ENCODE measurements at regions not wholly inside any gene's neighbourhood (a gene's known extent, or its start where the extent isn't known, plus 50 kb on each side); places are given as distances from the start of the nearest gene placed in this dataset.
"Not testable (repeated sequence)": the region's sequence is repeated elsewhere in the genome, so short reads cannot be mapped to it uniquely, and the experiment has no call there.

DNA sequence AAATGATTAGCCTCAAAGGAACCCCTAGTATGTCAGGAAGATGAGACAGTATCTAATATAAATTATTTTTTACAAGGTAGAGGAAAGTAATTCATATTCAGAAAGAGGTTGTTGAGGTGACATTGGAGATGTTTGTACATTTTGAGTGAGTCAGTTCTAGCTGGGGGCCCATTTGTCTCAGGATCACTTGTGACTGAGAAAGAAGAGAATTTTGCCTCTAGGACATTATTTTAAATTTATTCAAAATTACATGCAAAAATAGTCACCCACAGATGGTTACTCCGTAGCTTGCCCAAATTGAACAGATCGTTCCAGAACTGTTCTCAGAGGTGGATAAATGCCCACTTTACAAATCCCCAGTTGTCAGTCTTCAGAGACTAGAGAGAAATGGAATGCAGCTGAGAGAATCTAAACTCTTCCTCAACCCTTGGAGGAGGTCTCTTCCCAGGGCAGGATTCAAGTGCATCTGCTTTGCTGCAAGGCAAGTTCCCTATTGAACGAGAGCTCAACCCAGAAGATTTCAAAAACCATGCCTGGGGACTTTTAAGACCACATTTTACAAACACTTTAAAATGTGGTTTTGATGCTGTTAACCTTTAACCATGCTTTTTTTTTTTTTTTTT lies 987.8 kb upstream of the ADAMTS5 start:
- H3K9me2 ChIP-seq (replicated peaks; ENCODE audit: control insufficient read depth, low read length) = no peaks in the 10 kb centered on the region
- no peak overlapping the region for H3K27ac ChIP-seq (ENCODE audit: low read depth, low read length)
- no peaks in the 10 kb centered on the region for H4K20me1 ChIP-seq (ENCODE audit: control insufficient read depth, insufficient read depth, low read depth, low read length)
- no peak overlapping the region for H3K4me3 ChIP-seq (ENCODE audit: low read length)
- H3K27me3 ChIP-seq (ENCODE audit: control insufficient read depth, low read length) = no peaks in the 10 kb centered on the region
- H3K4me2 ChIP-seq (ENCODE audit: low read length) = no peak overlapping the region
- no peaks in the 10 kb centered on the region for H3F3A ChIP-seq (ENCODE audit: control insufficient read depth, insufficient read depth)
- H3K36me3 ChIP-seq (ENCODE audit: control insufficient read depth, low read length) = no peaks in the 10 kb centered on the region
- no peaks in the 10 kb centered on the region for H3K4me1 ChIP-seq (ENCODE audit: control insufficient read depth, low read length)
- H3K9me3 ChIP-seq (ENCODE audit: control insufficient read depth, insufficient read depth, low read length) = no peaks in the 10 kb centered on the region
- no peaks in the 10 kb centered on the region for H3K79me2 ChIP-seq (ENCODE audit: control insufficient read depth, low read length)
- no peak for TF ChIP-seq EZH2phosphoT487 (IDR thresholded peaks at IDR 0.05; ENCODE audit: borderline replicate concordance, low read length)
- TF ChIP-seq, protein P1, sequence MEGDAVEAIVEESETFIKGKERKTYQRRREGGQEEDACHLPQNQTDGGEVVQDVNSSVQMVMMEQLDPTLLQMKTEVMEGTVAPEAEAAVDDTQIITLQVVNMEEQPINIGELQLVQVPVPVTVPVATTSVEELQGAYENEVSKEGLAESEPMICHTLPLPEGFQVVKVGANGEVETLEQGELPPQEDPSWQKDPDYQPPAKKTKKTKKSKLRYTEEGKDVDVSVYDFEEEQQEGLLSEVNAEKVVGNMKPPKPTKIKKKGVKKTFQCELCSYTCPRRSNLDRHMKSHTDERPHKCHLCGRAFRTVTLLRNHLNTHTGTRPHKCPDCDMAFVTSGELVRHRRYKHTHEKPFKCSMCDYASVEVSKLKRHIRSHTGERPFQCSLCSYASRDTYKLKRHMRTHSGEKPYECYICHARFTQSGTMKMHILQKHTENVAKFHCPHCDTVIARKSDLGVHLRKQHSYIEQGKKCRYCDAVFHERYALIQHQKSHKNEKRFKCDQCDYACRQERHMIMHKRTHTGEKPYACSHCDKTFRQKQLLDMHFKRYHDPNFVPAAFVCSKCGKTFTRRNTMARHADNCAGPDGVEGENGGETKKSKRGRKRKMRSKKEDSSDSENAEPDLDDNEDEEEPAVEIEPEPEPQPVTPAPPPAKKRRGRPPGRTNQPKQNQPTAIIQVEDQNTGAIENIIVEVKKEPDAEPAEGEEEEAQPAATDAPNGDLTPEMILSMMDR (IDR thresholded peaks at IDR 0.05; ENCODE audit: low read depth, low read length, poor library complexity, severe bottlenecking) = no peak

DNA sequence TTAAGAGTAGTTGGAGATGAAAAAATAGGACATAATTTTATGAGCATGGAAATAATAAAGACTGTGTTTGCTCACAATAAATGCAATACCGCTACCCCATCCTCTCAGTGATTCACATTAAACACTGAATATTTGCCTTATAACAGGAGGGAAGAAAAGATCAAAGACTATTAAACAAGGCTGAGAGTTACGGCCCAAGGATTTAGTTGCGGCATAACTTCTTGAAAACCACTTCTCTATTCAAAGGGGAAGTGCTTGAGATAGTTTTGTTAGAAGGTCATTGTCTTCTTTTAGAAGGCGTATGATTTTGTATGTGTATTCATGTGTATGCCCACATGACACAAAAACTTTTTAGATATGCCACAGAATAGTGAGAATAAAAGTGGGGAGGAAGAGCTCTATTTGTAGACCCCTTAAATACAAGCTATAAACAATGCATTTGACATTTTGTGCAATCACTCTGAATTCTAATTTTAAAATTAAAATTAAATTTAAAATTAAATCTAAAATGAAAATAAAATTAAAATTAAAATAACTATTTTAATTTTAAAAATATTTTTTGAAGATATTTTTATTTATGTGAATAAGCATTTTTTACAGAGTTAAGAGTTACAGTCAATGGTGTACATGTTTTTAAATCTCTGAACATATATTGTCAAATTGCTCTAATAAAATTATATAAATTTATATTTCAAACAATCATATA lies 986.6 kb upstream of the ADAMTS5 start:
- no peak overlapping the region for H3K4me3 ChIP-seq (ENCODE audit: low read length)
- H3K36me3 ChIP-seq (ENCODE audit: control insufficient read depth, low read length) = no peaks in the 10 kb centered on the region
- no peaks in the 10 kb centered on the region for H3K27me3 ChIP-seq (ENCODE audit: control insufficient read depth, low read length)
- no peak for TF ChIP-seq EZH2phosphoT487 (IDR thresholded peaks at IDR 0.05; ENCODE audit: borderline replicate concordance, low read length)
- TF ChIP-seq, protein P1 (IDR thresholded peaks at IDR 0.05; ENCODE audit: low read depth, low read length, poor library complexity, severe bottlenecking) = no peak
- H3K9me2 ChIP-seq (replicated peaks; ENCODE audit: control insufficient read depth, low read length) = no peaks in the 10 kb centered on the region
- H3F3A ChIP-seq (ENCODE audit: control insufficient read depth, insufficient read depth) = no peaks in the 10 kb centered on the region
- H3K4me2 ChIP-seq (ENCODE audit: low read length) = no peak overlapping the region
- H3K79me2 ChIP-seq (ENCODE audit: control insufficient read depth, low read length) = no peaks in the 10 kb centered on the region
- no peaks in the 10 kb centered on the region for H3K9me3 ChIP-seq (ENCODE audit: control insufficient read depth, insufficient read depth, low read length)
- H3K27ac ChIP-seq (ENCODE audit: low read depth, low read length) = no peak overlapping the region
- H3K4me1 ChIP-seq (ENCODE audit: control insufficient read depth, low read length) = no peaks in the 10 kb centered on the region
- no peaks in the 10 kb centered on the region for H4K20me1 ChIP-seq (ENCODE audit: control insufficient read depth, insufficient read depth, low read depth, low read length)

DNA sequence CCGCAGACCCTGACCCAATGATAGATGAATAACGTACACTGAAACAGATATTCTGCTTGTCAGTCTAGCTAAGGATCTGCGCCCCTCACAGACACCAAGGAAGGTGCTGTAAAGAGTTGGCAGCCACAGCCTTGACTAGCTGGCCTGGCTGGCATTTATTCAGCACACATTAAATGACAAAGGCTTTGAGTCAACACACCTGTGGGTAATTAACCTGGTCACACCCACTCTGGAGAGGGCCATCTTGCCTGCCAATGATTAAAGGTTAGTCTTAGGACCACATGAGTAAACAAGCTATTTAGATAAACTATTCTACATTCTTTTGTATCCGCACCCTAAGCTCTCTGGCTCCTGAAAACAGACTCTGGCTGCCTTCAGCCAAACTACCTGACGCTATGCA lies 982.2 kb upstream of the ADAMTS5 start:
- not testable (repeated sequence) for H3K4me1 ChIP-seq (ENCODE audit: control insufficient read depth, low read length); H3F3A ChIP-seq (ENCODE audit: control insufficient read depth, insufficient read depth); H3K79me2 ChIP-seq (ENCODE audit: control insufficient read depth, low read length); H3K27me3 ChIP-seq (ENCODE audit: control insufficient read depth, low read length); H3K4me3 ChIP-seq (ENCODE audit: low read length); H3K4me2 ChIP-seq (ENCODE audit: low read length); H3K36me3 ChIP-seq (ENCODE audit: control insufficient read depth, low read length); H3K27ac ChIP-seq (ENCODE audit: low read depth, low read length); H3K9me2 ChIP-seq (replicated peaks; ENCODE audit: control insufficient read depth, low read length); H4K20me1 ChIP-seq (ENCODE audit: control insufficient read depth, insufficient read depth, low read depth, low read length); H3K9me3 ChIP-seq (ENCODE audit: control insufficient read depth, insufficient read depth, low read length)

DNA sequence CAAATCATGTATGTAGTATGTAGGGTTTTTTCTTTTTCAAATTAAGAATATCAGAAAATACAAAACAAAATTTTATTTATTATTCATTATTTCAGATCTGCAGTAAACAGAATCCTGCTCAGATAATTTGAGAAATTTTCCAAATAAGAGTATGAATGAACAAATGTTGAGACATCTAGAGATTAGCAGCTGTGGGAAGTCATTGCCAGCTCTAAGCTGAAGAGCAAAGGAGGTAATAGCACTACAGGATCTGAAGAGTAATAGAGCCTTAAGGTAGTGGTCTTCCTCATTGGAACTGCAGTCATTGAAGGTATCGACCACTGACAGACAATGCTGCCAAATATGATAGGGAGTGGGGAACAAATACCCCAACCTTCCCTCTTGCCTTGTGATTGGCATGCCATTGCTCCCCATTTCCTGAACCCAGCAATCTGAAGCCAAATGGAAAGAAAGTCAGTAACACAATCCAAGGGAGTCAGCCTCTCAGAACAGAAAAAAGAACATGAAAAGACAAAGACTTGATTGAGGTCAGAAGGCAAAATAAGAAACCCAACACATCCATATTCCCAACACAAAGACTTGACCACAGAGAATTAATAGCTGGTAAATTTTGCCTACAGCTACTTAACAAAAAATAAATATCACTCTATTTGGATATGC lies 963.4 kb upstream of the ADAMTS5 start:
- not testable (repeated sequence) for H3K79me2 ChIP-seq (ENCODE audit: control insufficient read depth, low read length); H4K20me1 ChIP-seq (ENCODE audit: control insufficient read depth, insufficient read depth, low read depth, low read length); H3K4me2 ChIP-seq (ENCODE audit: low read length); H3K4me3 ChIP-seq (ENCODE audit: low read length); H3K9me3 ChIP-seq (ENCODE audit: control insufficient read depth, insufficient read depth, low read length); H3F3A ChIP-seq (ENCODE audit: control insufficient read depth, insufficient read depth); H3K9me2 ChIP-seq (replicated peaks; ENCODE audit: control insufficient read depth, low read length); H3K36me3 ChIP-seq (ENCODE audit: control insufficient read depth, low read length); H3K4me1 ChIP-seq (ENCODE audit: control insufficient read depth, low read length); H3K27ac ChIP-seq (ENCODE audit: low read depth, low read length); H3K27me3 ChIP-seq (ENCODE audit: control insufficient read depth, low read length)

DNA sequence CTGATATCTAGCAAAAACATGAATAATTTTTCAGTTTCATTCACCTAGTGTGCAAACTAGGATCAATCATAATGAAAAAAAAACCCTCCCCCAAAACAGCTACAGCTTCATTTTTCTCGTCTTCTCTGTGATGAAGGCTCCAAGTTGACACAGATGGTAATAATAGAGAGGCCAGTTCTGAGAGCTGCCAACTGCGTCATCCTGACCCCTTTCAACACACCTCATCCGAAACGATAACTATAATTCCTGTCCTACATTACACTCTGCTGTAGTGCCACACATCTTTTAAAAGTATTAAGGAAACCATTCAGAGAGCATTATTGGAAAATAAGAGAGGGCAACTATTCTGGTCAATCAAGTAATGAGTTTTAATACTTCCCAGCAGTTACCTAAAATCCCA lies 962.3 kb upstream of the ADAMTS5 start:
- not testable (repeated sequence) for H3K4me1 ChIP-seq (ENCODE audit: control insufficient read depth, low read length); H3K27ac ChIP-seq (ENCODE audit: low read depth, low read length); H3K9me3 ChIP-seq (ENCODE audit: control insufficient read depth, insufficient read depth, low read length); H3F3A ChIP-seq (ENCODE audit: control insufficient read depth, insufficient read depth); H3K4me3 ChIP-seq (ENCODE audit: low read length); H3K36me3 ChIP-seq (ENCODE audit: control insufficient read depth, low read length); H3K27me3 ChIP-seq (ENCODE audit: control insufficient read depth, low read length); H3K4me2 ChIP-seq (ENCODE audit: low read length); H3K9me2 ChIP-seq (replicated peaks; ENCODE audit: control insufficient read depth, low read length); H4K20me1 ChIP-seq (ENCODE audit: control insufficient read depth, insufficient read depth, low read depth, low read length); H3K79me2 ChIP-seq (ENCODE audit: control insufficient read depth, low read length)

DNA sequence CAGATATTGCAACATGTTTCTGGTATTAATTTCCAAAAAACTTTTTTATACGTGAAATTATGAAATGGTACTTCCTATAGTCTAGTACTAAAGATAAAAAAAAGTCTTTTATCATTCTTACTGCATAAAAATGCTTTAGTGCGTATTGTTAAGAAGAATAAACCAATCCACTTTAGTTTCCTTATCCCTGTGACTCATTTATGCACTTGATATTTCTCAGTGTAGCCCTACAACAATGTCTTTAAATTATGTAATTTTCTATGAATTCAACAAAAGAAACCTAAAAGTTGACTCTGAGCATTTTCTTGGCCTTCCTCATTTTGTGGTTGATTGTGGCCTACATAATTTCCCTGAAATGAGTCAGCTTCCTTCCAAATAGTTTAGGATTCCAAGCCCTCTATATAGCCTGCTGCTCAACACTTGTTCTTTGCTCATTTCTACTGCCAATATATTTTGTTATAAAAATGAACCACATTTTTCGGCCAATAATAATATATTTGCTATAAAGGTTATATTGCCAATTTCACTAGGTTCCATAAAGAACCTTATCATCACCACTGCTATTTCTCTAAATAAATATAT lies 961.7 kb upstream of the ADAMTS5 start:
- not testable (repeated sequence) for H3K9me3 ChIP-seq (ENCODE audit: control insufficient read depth, insufficient read depth, low read length); H3K4me1 ChIP-seq (ENCODE audit: control insufficient read depth, low read length); H3K27me3 ChIP-seq (ENCODE audit: control insufficient read depth, low read length); H3K79me2 ChIP-seq (ENCODE audit: control insufficient read depth, low read length); H3K4me2 ChIP-seq (ENCODE audit: low read length); H3K4me3 ChIP-seq (ENCODE audit: low read length); H3K36me3 ChIP-seq (ENCODE audit: control insufficient read depth, low read length); H3F3A ChIP-seq (ENCODE audit: control insufficient read depth, insufficient read depth); H3K9me2 ChIP-seq (replicated peaks; ENCODE audit: control insufficient read depth, low read length); H4K20me1 ChIP-seq (ENCODE audit: control insufficient read depth, insufficient read depth, low read depth, low read length); H3K27ac ChIP-seq (ENCODE audit: low read depth, low read length)
